Midbrain (tissue), 1 donor: ENCODE measurements at regions not wholly inside any gene's neighbourhood (a gene's known extent, or its start where the extent isn't known, plus 50 kb on each side); places are given as distances from the start of the nearest gene placed in this dataset.

ENCODE experiments used
- DNase-seq: peaks from one replicate; lab custom pipeline; 2025; lab: John Stamatoyannopoulos, UW

GRCh38 chr6:120627612-120628011 lies 706.7 kb downstream of the TBC1D32 start:
- no peak for DNase-seq

GRCh38 chr6:120622127-120622631 lies 712.1 kb downstream of the TBC1D32 start:
- DNase-seq, result no peak

GRCh38 chr6:120620900-120621299 lies 713.4 kb downstream of the TBC1D32 start:
- DNase-seq, result no peak

- DNase-seq, result no peak
Observed at GRCh38 chr6:120615238-120615637, 719.0 kb downstream of the TBC1D32 start.

- DNase-seq, result no peak
Observed at GRCh38 chr6:120614723-120615122, 719.6 kb downstream of the TBC1D32 start.

- DNase-seq, result no peak
Observed at GRCh38 chr6:120608826-120609225, 725.5 kb downstream of the TBC1D32 start.

GRCh38 chr6:120606743-120607142 lies 727.5 kb downstream of the TBC1D32 start:
- no peak for DNase-seq

- DNase-seq, result no peak
Observed at GRCh38 chr6:120604510-120604909, 729.8 kb downstream of the TBC1D32 start.

- DNase-seq, result no peak
Observed at GRCh38 chr6:120590611-120591010, 743.7 kb downstream of the TBC1D32 start.

GRCh38 chr6:120588424-120588823 lies 745.9 kb downstream of the TBC1D32 start:
- no peak for DNase-seq

GRCh38 chr6:120587381-120587780 lies 746.9 kb downstream of the TBC1D32 start:
- DNase-seq, result no peak

- DNase-seq, result no peak
Observed at GRCh38 chr6:120584111-120584760, 750.0 kb downstream of the TBC1D32 start.

GRCh38 chr6:120576061-120576460 lies 758.2 kb downstream of the TBC1D32 start:
- DNase-seq, result no peak

- DNase-seq, result no peak
Observed at GRCh38 chr6:120569714-120570113, 764.6 kb downstream of the TBC1D32 start.

- no peak for DNase-seq
Observed at GRCh38 chr6:120564779-120565178, 769.5 kb downstream of the TBC1D32 start.

GRCh38 chr6:120558294-120558693 lies 776.0 kb downstream of the TBC1D32 start:
- no peak for DNase-seq

GRCh38 chr6:120557554-120557953 lies 776.7 kb downstream of the TBC1D32 start:
- DNase-seq, result no peak

- DNase-seq, result no peak
Observed at GRCh38 chr6:120556491-120556890, 777.8 kb downstream of the TBC1D32 start.

- DNase-seq, result no peak
Observed at GRCh38 chr6:120553353-120553752, 780.9 kb downstream of the TBC1D32 start.

- DNase-seq, result no peak
Observed at GRCh38 chr6:120545353-120545752, 788.9 kb downstream of the TBC1D32 start.

- DNase-seq, result no peak
Observed at GRCh38 chr6:120534954-120535353, 799.3 kb downstream of the TBC1D32 start.

- DNase-seq, result no peak
Observed at GRCh38 chr6:120526576-120526975, 807.7 kb downstream of the TBC1D32 start.

- DNase-seq, result no peak
Observed at GRCh38 chr6:120514544-120514943, 819.7 kb downstream of the TBC1D32 start.

GRCh38 chr6:120511712-120512111 lies 822.6 kb downstream of the TBC1D32 start:
- no peak for DNase-seq
